HG03558 (cell line): ENCODE measurements at regions not wholly inside any gene's neighbourhood (a gene's known extent, or its start where the extent isn't known, plus 50 kb on each side); places are given as distances from the start of the nearest gene placed in this dataset.
"Not testable (repeated sequence)": the region's sequence is repeated elsewhere in the genome, so short reads cannot be mapped to it uniquely, and the experiment has no call there.

Source experiments
- ATAC-seq: cut with Tn5 transposase; IDR thresholded peaks from one replicate; pipeline ENCODE4 v1.9.1; 2021; ENCODE audit warnings: moderate number of reproducible peaks; ENCODE audit not compliant: unreplicated experiment; ENCODE audit errors: extremely low read depth

DNA sequence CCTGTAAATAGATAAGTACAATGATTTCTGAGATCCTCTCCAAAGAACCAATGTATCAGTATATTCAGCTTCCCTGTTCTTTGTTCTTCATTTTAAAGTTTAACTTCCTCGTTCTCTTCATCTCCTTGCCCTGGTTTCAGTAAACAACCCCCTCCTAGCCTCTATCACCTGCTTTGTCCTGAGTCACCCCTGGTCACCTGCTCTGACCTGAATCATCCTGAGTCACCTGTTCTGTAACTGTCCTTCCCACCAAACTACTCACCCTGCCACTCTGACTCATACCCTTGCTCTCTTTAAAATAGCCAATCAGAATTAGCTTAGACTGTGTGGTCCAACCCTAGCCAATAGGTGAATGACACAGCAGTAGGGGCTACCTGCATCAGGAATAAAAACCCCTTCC is 313.0 kb upstream of the LRRC3B start:
- ATAC-seq = not testable (repeated sequence)

DNA sequence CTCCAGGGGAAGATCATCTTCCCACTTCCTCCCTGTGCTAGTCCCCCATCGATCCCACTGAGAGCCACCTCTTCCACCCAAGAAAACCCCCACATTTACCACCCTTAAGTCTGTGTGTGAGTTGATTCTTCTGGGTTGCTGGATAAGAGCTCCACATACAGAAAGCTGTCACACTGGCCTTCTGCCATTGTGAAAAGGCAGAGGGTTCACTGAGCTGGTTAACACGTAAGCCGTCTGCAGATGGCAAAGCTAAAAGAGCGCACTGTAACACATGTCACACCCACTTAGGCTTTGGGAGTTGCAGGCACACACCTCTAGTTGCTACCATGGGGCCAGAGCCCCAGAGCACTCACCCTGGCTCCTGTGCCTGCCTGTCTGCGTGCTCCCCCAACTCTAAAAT is 309.8 kb upstream of the LRRC3B start:
- ATAC-seq = no peak

DNA sequence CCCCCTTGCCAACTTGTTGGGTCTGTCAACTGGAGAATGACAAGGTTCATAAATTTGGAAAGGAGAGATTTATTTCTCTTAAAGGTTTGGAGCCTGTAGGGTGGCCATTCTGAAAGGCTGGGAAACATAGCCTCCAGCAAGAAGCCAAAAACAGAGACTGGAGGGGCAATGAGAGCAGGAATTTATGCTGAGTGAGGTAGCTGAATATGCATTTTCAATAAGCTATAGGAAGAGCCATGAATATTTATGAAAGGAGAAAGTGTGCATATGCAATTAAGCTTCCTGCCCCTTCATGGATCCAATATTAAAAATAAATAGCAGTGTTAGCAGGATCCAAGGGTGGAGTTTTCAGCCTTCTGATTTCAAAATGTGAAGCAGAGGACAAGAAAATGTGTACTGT is 306.1 kb upstream of the LRRC3B start:
- ATAC-seq = no peak

DNA sequence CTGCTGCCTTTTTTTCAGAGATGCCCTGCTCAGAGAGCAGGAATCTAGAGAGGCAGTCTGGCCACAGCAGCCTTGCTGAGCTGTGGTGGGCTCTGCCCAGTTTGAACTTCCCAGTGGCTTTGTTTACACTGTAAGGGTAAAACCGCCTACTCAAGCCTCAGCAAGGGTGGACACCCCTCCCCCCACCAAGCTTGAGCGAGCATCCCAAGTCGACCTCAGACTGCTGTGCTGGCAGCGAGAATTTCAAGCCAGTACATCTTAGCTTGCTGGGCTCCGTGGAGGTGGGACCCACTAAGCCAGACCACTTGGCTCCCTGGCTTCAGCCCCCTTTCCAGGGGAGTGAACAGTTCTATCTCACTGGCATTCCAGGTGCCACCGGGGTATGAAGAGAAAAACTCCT is 298.8 kb upstream of the LRRC3B start:
- not testable (repeated sequence) for ATAC-seq

DNA sequence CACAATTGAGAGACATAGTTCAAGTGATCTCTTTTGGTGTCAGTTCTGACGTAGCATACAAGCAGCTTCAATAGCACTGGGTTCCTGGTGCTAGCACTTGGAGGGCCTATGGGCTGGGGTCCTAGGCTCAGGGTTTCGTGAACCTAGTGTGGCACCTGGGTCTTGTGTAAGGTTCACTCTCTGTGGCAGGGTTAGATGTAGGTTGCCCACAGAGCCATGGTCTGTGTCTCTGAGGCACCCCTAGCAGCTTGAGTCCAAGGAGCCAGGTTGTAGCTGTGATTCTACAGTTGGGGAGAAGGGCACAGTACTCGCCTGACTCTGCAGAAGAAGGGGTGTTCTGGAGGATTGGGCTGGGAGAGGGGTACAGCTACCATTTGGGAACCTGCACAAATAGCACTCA is 282.6 kb upstream of the LRRC3B start:
- ATAC-seq = no peak

DNA sequence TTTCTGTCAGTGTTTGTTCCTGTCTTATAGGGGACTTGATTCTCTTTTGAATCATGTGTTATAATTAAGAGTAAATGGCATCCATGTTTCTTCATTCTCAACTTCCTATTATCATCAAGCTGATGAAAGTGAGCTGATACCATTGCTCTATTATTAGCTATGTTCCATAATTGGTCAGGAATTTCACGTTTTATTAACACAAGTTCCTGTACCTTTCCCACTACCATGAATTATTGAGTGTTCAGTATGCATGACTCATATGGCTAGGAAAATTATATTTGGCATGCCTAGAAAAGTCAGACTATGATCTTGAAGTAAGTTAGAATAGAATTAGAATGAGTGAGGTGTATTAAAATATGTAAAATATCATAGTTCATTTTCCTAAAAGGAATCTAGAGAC is 278.9 kb upstream of the LRRC3B start:
- ATAC-seq = no peak

DNA sequence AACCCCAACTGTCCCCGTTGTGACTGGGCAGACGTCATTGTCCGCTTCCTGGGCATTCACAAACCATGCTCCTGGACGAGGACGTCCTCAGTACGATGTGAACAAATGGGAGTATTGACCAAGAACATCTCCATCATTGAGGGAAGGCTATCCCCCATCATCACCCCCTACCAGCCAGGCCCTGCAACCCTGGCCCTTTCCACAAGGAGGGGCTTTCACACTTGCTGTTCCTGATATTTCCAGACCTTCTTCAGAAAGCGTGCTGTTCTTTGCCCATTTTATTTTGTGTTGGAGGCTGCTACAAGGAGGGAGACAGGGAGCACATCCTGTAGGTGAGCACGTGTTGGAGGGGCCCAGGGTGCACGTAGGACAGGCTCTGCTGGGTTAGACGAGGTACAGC is 277.0 kb upstream of the LRRC3B start:
- no peak for ATAC-seq

DNA sequence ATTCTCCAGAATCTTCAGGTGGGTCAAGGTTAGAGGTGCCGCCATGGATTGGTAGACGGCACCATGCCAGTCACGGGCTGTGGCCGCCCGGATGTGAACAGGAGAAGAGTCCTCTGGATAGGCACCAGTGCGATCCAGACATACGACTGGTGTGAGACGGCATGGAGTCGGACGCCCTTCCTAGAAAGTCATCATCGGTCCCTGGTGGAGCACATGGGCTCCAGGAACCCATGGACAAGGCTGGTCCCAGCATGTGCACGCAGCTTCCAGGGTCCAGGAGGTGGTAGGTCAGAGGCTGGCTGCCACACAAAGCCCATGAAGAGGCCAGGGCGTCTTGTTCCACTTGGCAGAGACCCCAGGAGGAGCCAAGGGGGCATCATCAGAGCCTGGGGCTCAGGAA is 276.1 kb upstream of the LRRC3B start:
- ATAC-seq = no peak

DNA sequence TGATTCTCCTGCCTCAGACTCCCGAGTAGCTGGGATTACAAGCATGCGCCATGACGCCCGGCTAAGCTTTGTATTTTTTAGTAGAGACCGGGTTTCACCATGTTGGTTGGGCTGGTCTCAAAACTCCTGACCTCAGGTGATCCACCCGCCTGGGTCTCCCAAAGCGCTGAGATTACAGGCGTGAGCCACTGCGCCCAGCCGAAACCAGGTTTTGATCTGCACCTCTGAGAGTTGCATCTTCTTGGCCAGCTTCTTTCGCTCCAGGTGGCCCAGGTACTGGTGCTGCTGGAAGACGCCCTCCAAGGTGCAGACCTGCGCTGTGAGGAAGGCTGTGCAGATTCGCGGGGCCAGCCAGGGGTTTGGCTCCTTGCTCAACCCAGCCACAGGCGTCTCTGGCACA is 275.4 kb upstream of the LRRC3B start:
- no peak for ATAC-seq

DNA sequence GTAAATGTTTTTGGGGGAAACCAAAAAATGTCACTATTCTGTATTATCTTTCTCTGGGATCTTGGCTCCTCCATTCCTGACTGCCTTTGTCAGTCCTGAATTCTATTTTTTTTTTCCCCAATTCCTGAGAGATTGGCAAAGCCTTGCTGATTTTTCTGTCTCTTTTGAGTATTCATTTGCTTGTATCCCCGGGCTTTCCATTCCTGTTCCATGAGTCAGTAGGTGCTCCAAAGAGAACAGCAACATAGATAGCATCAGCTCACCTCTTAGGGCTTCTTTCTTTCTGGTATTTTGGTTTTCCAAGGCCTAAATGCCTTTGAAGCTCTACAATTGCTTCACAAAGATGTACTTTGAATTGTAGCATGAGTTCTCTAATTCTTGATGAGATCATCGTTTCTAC is 271.7 kb upstream of the LRRC3B start:
- ATAC-seq = no peak

DNA sequence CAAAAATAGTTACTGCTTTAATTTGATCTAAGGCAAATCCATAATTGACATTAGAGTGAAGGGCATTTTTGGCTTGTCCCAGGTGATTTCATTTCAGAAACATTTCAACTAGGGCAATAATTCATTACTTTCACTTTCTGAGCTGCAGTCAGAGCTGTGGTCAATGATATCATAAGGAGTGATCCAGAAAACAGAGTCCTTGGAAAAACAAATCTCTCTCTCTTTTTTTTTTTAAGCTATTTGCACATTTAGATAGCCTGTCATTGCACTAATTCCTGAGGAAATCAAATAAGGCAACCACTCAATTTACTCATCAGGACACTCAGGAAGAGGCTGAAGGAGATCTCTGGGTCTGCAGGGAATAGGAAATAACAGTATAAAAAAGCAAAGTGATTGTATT is 269.5 kb upstream of the LRRC3B start:
- ATAC-seq = no peak

DNA sequence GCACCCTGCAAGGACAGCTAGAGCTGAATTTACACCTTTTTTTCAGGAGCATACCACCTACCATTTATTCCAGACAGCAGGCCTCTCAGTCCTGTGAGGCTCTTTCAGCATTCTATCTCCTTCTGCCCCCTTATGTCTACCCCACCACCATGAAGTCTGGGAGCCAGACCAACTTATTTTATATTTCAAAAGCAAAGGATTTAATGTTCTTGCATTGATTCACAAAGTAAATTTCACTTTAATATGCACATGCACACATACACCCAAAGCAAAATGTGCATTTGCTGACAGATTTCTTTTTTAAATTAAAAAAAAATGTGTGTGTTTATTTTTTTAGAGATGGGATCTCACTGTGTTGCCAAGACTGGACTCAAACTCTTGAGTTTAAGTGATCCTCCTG is 264.2 kb upstream of the LRRC3B start:
- no peak for ATAC-seq

DNA sequence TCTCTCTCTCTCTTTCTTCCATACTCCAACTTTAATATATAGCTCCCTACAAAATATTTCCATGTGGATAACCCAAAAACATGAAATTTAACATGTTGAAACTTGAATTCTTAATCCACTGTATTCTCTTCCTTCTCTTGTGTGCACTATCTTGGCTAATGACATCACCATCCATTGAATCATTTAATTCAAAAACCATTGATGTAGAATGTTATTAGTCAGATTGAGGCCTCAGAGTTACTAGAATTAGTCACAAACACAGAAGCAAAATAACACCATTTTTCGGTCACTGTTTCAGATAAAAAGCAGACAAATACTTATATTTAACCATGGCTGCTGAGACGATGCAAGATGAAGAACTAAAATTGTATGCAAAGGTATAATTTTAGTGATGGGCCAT is 256.9 kb upstream of the LRRC3B start:
- no peak for ATAC-seq

DNA sequence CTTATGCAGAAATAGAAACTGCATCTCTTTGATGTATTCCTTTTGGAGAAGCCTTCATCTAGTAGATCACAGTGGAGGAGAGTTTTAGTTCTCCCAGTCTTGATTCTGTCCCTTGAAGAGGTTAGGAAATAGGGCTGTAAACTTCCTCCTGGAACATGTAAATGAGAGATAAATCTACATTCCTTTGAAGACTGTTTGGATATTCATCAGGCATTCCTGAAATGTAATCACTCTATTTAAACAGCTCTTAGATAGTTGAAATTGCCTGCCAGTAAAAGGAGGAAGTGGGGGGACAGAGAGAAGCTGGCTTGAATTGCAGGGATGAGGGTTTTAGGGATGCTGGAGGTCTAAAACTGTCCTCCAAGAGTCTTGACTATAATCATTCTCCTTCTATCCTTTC is 254.3 kb upstream of the LRRC3B start:
- no peak for ATAC-seq

DNA sequence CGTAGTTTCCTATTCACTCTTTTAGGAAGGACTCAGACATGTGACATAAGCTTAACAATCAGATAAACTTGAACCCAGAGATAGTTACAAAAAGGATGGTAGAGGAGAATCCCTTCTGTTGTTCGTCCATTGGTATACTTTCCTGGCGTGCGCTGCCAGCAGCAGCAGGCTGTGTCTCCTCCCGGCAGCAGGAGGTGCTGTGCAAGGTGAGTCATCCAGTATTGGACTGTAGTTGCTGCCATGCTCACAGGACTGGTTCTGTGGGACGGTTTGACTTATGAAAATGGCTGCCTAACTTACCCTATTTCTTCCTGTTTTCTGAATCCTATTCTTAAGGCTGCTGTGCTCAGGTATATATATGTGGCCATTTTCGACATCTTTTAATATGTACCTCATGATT is 253.4 kb upstream of the LRRC3B start:
- ATAC-seq = no peak

DNA sequence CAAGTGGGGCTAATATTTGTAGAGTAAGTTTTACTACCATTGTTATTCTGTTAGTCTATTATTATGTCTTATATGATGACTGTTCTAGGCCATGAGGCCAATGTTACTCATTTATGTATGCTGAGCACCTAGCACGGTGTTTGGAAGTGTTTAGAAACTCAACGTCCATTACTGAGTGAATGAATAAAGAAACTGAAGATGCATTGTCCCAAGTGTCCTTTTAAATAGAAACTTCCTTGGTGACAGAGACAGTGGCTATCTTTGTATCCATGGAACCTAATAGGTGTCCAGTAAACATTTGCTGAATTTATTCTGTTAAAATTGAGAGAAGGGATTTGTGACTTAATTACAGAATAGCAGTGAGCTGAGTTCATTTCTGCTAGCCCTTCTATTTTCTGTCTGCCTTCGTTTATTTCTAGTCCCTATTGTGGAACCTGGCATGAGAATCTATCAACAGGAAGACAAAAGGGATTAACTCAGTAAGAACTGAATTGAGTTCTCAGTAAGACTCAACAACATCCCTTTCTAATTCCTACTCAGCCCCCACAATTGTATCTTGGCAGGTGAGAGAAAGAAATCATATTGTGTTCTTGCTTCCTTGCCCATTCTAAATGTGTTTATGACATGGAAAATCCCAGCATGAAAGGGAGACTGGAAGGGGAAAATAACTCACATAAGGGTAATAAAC is 246.6 kb upstream of the LRRC3B start:
- ATAC-seq = no peak

DNA sequence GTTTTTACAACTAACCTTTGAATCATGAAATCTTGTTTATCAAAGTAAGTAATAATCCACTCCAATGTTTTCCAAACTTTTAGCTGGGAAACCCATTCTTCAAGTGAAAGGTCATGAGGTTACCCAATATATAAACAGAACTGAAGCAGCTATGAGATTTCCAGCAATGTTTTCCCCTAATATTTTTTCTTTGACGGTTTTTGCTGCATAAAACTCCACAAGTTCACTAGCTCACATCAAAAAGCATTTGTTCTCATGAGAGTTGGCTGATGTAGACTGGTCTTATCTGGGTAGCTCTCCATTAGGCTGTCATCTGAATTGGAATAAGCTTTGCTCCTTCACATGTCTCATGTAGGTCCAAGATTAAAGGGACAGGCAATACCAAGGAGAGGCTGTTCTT is 241.2 kb upstream of the LRRC3B start:
- ATAC-seq = no peak

DNA sequence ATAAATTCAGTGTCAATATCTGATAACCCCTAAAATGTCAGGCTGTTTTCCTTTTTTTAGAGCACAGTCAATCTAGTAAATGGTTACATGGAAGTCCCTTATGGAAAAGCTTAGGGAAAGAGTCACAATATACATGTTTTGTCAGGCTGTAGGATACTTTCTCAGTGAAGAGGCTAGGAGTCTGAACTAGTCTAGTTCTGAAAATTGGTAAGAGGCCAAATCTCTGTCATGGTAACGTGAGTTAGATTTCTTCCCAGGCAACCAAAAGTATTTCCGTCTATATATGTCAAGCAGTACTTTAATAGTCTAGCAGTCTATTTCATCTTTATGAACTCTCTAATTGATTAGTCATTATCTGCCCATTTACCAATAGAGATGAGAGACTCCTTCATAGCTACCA is 215.9 kb upstream of the LRRC3B start:
- no peak for ATAC-seq

DNA sequence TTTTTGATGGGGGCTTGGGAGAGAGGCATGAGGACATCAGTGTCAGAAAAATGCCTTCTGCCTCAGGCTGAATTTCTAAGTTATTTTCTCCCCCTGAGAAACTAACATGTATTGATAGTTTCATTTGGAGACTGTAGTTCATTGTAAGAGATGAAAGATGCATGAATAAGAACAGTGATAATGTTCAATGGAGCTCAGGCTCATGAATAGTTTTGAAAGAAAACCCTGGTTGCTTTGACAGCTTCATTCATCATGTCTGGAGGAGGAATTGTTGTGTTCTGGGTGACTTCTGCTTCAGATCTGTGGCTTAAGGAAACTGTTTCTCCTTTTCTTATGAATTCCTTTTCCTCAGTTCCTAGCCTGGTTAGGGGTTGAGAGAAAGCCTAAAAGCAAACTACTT is 204.0 kb upstream of the LRRC3B start:
- ATAC-seq = no peak

DNA sequence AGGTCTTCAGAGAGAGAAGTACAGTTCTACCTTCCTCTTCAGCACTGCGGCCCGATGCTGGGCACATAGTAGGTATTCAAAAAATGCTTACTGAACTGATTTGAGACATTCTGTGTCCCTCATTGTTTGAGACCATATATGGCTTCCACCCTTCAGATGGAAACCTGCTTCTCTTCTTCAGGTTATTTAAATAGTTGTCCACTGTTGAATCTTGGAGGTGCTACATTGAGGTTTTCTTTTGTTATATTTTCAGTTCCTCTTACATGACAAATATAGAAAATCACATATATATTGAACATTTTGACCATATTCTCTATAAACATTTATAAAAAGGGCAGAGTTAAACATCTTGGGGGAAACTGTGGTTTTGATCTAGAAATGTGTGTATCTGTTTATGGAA is 200.2 kb upstream of the LRRC3B start:
- ATAC-seq = no peak

DNA sequence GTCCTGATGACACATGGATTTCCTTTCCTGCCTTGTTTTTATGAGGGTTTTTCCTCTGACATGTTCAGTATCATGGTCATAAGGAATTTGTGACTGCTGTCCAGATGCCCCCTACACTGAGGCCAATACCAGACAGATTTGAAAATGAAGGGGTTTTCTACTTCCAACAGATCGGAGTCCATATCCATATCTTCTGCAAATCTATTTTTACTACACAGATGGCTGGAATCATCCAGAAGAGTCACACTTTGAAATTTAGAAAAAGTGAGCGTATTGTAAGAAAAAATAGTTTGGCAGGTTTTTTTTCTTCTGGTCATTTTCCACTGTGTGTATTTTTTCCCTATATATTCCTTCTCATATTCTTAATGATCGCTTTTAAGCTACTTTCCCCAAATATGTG is 197.5 kb upstream of the LRRC3B start:
- no peak for ATAC-seq

DNA sequence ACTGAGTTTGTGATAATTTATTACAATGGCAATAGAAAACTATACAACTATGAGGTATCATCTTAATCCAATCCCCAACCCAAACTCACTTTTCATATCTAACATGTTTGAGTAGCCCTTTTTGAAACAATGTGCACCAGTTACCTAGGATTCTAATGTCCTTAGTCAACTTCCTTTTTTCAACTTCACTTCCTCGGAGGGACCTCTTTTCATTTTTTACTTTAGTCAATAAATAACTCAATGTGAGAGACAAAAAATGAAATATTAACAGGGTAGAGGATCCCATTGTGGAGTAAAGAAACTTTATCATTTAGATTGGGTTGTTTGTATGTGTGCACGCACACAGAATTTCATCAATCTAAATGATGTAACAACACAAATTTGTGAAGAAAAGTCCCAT is 193.6 kb upstream of the LRRC3B start:
- no peak for ATAC-seq

DNA sequence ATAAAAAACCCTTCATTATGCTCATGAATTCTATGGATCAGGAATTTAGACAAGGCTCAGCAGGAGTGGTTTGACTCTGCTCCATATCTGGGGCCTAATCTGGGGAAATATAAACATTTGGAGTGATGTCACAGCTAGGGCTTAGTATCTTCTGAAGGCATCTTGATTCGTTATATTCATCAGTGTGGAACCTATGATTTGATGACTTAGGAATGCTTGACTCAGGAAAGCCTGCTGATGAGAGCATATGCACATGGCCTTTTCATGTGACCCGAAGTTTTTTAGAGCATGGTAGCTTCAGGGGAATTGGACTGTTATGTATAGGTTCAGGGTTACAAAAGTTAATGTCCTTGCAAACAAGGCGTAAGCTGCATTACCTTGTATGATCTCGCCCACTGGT is 184.9 kb upstream of the LRRC3B start:
- ATAC-seq = no peak
